HFFc6 (cell line): ENCODE measurements at regions not wholly inside any gene's neighbourhood (a gene's known extent, or its start where the extent isn't known, plus 50 kb on each side); places are given as distances from the start of the nearest gene placed in this dataset.

Experiments
- DNase-seq: peaks from one replicate; pipeline ENCODE4 v3.0.0-alpha.2; 2018
- H3K27ac Mint-ChIP-seq: 2 replicates; pipeline ENCODE4 v1.8.0; 2020; ENCODE audit warnings: mild to moderate bottlenecking, mixed read lengths
- H3K27me3 Mint-ChIP-seq: 2 replicates; pipeline ENCODE4 v1.8.0; 2021; ENCODE audit warnings: mild to moderate bottlenecking, moderate library complexity, mixed read lengths; ENCODE audit not compliant: insufficient read depth
- H3K36me3 Mint-ChIP-seq: 2 replicates; pipeline ENCODE4 v1.8.0; 2021; ENCODE audit warnings: low read depth, mixed read lengths
- H3K4me1 Mint-ChIP-seq: 2 replicates; pipeline ENCODE4 v1.8.0; 2020; ENCODE audit warnings: low read depth, mixed read lengths
- H3K4me3 Mint-ChIP-seq: 2 replicates; pipeline ENCODE4 v1.8.0; 2020; ENCODE audit warnings: mild to moderate bottlenecking, moderate library complexity, mixed read lengths
- H3K9me3 Mint-ChIP-seq: 2 replicates; pipeline ENCODE4 v1.8.0; 2020; ENCODE audit warnings: mild to moderate bottlenecking, mixed read lengths
- CTCF ChIP-seq: fragments of 200-600 bp; sonication (generic); IDR thresholded peaks from 2 replicates; pipeline ENCODE4 v1.5.0; 2021; ENCODE audit warnings: antibody characterized with exemption, mild to moderate bottlenecking

DNA sequence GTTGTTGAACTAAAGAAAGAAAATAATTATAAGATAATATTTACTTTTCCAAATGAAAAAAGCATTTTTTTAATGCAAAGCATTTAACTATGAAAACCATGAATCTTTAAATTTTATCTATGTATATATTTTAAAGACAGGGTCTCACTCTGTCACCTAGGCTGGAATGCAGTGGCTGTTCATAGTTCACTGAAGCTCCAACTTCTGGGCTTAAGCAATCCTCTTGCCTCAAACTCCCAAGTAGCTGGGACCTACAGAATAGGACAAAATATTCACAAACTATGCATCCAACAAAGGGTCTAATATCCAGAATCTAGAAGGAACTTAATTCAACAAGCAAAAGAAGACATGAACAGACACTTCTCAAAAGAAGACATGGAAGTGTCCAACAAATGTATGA lies 55.9 kb upstream of the ALB start:
- Mint-ChIP-seq H3K9me3 (no peaks in the 10 kb centered on the region), H3K27me3 (peaks cover 9% of the 10 kb centered on the region; the same call in 1 of the 2 replicates), H3K4me3 (no peak overlapping the region), H3K36me3 (no peaks in the 10 kb centered on the region), H3K4me1 (no peaks in the 10 kb centered on the region), H3K27ac (no peak overlapping the region)
- no peak for DNase-seq
- TF ChIP-seq CTCF, result no peak

- no peak for DNase-seq
- Mint-ChIP-seq H3K27me3 (peaks cover 9% of the 10 kb centered on the region; the same call in 1 of the 2 replicates), H3K36me3 (no peaks in the 10 kb centered on the region), H3K27ac (no peak overlapping the region), H3K4me3 (no peak overlapping the region), H3K9me3 (no peaks in the 10 kb centered on the region), H3K4me1 (no peaks in the 10 kb centered on the region)
- TF ChIP-seq CTCF, result no peak
These were observed 56.6 kb upstream of the ALB start for GRCh38 chr4:73347497-73347896.

DNA sequence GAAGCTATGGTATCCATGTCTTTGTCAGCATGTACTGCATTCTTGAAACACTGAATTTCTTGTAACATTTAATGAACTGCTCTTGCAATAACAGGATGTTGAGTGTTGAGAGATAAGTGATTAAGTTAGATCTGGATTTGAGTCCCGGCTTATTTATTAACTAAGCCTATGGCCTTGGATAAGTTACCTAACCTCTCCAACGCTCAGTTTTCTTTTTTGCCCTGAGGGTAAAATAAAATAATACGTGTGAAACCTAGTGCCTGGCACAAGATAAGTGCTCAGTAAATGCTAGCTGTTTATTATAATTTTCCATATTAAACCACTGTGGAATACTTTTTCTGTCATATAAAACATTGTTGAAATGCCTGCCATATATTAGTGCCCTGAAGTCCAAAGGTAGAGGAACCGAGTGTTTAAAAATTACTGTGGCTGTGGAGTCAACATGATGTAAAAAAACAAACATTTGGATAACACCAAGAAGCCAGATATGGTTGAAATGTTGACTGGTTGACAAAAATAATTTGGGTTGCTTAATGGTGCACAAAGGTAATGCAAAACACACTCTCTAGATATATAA lies 58.6 kb upstream of the ALB start:
- no peak for TF ChIP-seq CTCF
- Mint-ChIP-seq H3K4me3 (no peak overlapping the region), H3K9me3 (no peaks in the 10 kb centered on the region), H3K4me1 (no peaks in the 10 kb centered on the region), H3K27me3 (peaks cover 1% of the 10 kb centered on the region), H3K36me3 (no peaks in the 10 kb centered on the region), H3K27ac (no peak overlapping the region)
- no peak for DNase-seq

GRCh38 chr4:73344106-73344505 lies 60.0 kb upstream of the ALB start:
- no peak overlapping the region for H3K27ac Mint-ChIP-seq
- H3K4me1 Mint-ChIP-seq, result no peaks in the 10 kb centered on the region
- no peak for DNase-seq
- H3K9me3 Mint-ChIP-seq, result no peaks in the 10 kb centered on the region
- no peak overlapping the region for H3K4me3 Mint-ChIP-seq
- peaks cover 5% of the 10 kb centered on the region for H3K27me3 Mint-ChIP-seq
- no peak for TF ChIP-seq CTCF
- no peaks in the 10 kb centered on the region for H3K36me3 Mint-ChIP-seq

DNA sequence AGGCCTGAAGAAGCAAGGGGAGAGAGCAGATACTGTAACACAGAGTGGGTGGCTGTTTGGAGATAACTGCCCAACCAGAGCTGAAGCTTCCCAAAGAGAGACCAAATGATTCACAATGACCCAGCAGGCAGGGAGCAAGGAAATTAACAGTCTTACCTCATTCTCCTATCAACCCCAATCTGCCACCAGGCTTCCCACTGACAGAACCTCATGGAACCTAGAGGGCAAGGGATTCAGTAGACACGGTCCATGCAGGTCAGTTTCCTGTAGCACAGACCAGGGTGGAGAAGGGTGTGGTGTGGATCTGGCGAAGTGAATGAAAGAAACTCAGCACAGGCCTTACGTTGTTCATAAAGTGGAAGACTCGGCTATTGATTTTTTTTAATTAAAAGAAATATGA lies 60.7 kb upstream of the ALB start:
- TF ChIP-seq CTCF, result no peak
- Mint-ChIP-seq H3K36me3 (no peaks in the 10 kb centered on the region), H3K9me3 (no peaks in the 10 kb centered on the region), H3K27ac (no peak overlapping the region), H3K4me1 (no peaks in the 10 kb centered on the region), H3K27me3 (peaks cover 9% of the 10 kb centered on the region), H3K4me3 (no peak overlapping the region)
- DNase-seq, result no peak

DNA sequence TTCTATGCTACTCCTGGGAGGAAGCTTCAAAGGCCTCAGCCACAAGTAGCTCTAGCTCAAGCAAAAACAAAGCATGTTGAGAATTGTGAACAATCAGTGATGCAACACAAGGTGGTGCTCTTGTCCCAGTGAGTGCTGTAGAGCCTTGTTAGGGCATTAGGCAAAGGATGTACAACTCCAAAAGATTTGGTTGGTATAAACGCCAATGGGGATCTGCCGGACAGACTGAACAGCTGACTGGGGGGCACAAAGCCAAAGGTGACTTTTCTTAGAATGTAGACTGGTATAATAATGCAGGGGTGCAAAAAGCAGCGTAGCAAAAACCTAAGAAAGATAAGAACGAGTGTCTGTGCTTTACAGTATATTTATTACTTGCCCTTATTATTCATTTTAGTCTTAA lies 62.6 kb upstream of the ALB start:
- Mint-ChIP-seq H3K27me3 (peaks cover 8% of the 10 kb centered on the region), H3K9me3 (no peaks in the 10 kb centered on the region), H3K27ac (no peak overlapping the region), H3K4me3 (no peak overlapping the region), H3K36me3 (no peaks in the 10 kb centered on the region), H3K4me1 (no peaks in the 10 kb centered on the region)
- TF ChIP-seq CTCF, result peak; percentile 78
- DNase-seq, result peak; percentile 50
